Activated CD8-positive, alpha-beta memory T cell treated with anti-CD3 and anti-CD28 coated beads, Interleukin-2, amount 10 ng/mL, durations not matched to agents 7 days and 5 days (primary cell): ENCODE measurements at regions not wholly inside any gene's neighbourhood (a gene's known extent, or its start where the extent isn't known, plus 50 kb on each side); places are given as distances from the start of the nearest gene placed in this dataset.

Source experiments
- ATAC-seq: fragments of 150-1000 bp; cut with Tn5 transposase; one replicate; pipeline ENCODE4 v1.10.0; 2021; ENCODE audit warnings: moderate library complexity
- CTCF ChIA-PET: fragments of 350-600 bp; sonication (Branson Sonifier 250); formaldehyde crosslinking; loops from one replicate; lab custom pipeline; 2021; ENCODE audit warnings: antibody characterized with exemption; lab: Charles Lee
- DNase-seq: peaks from one replicate; pipeline ENCODE4 v3.0.0-alpha.2; 2020
- H3K27ac Mint-ChIP-seq: one replicate; pipeline ENCODE4 v1.8.0; 2021; ENCODE audit warnings: mild to moderate bottlenecking, mixed read lengths
- H3K27me3 Mint-ChIP-seq: one replicate; pipeline ENCODE4 v1.8.0; 2021; ENCODE audit warnings: mixed read lengths
- H3K36me3 Mint-ChIP-seq: one replicate; pipeline ENCODE4 v1.8.0; 2021; ENCODE audit warnings: mild to moderate bottlenecking, mixed read lengths
- H3K4me1 Mint-ChIP-seq: one replicate; pipeline ENCODE4 v1.8.0; 2021; ENCODE audit warnings: mixed read lengths
- H3K4me3 Mint-ChIP-seq: one replicate; pipeline ENCODE4 v1.8.0; 2021; ENCODE audit warnings: mild to moderate bottlenecking, moderate library complexity, mixed read lengths
- H3K9me3 Mint-ChIP-seq: one replicate; pipeline ENCODE4 v1.8.0; 2022; ENCODE audit warnings: low read depth, mixed read lengths

DNA sequence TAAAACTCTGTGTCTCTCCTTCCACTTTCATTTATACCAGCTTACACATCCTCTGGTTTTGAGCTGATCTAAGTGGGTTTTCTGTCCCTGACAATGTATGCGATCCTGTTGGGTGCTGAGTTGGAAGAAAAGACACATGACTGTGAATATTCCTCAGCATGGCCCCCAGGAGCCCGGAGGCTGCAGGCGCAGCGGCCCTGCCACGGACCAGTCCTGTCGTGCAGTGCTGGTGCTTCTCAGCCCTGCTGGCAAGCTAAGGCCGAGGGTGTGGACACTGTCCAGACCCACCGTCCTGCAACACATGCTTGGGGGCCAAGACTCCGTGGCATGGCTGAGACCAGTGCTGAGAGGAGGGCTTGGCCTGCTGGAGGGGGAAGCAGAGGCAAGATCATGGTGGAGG lies 328.9 kb upstream of the IRX2 start:
- CTCF ChIA-PET, result no interaction called here
- Mint-ChIP-seq H3K36me3 (peaks cover 3% of the 10 kb centered on the region), H3K4me3 (no peak overlapping the region), H3K9me3 (peaks cover 15% of the 10 kb centered on the region), H3K27me3 (no peaks in the 10 kb centered on the region), H3K27ac (no peak overlapping the region), H3K4me1 (no peaks in the 10 kb centered on the region)
- no peak for DNase-seq
- no peak for ATAC-seq

GRCh38 chr5:3077684-3078083 lies 326.2 kb upstream of the IRX2 start:
- Mint-ChIP-seq H3K27me3 (no peaks in the 10 kb centered on the region), H3K27ac (no peak overlapping the region), H3K9me3 (peaks cover 18% of the 10 kb centered on the region), H3K4me3 (no peak overlapping the region), H3K36me3 (peaks cover 3% of the 10 kb centered on the region), H3K4me1 (no peaks in the 10 kb centered on the region)
- ATAC-seq (no peak), DNase-seq (no peak)
- CTCF ChIA-PET, result no interaction called here

- Mint-ChIP-seq H3K4me3 (no peak overlapping the region), H3K4me1 (no peaks in the 10 kb centered on the region), H3K36me3 (peaks cover 3% of the 10 kb centered on the region), H3K27ac (no peak overlapping the region), H3K9me3 (peaks cover 21% of the 10 kb centered on the region), H3K27me3 (no peaks in the 10 kb centered on the region)
- DNase-seq (no peak), ATAC-seq (no peak)
- CTCF ChIA-PET, result no interaction called here
These were observed 323.8 kb upstream of the IRX2 start for GRCh38 chr5:3075309-3075708.

- H3K27ac Mint-ChIP-seq, result no peak overlapping the region
These were observed 316.9 kb upstream of the IRX2 start for GRCh38 chr5:3068401-3068800.

DNA sequence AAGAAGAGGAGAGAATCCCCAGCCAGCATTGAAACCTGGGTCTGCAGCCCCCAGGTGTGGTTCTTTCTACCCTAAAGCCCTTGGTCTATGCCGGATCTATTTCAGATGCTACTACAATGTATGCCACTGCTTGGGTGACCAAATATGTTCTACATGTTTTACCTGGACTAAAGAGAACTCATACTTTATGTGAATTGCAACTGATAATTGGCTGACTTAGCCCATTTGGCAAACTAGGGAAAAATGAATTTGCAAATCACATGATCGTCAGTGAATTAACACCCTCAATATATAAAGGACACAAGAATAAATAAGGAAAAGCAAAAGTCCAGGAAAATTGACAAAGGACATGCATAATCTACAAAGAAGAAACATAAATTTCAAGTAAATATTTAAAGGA lies 308.8 kb upstream of the IRX2 start:
- H3K4me3 Mint-ChIP-seq, result no peak overlapping the region
- CTCF ChIA-PET, result no interaction called here
- H3K9me3 Mint-ChIP-seq, result peaks cover 6% of the 10 kb centered on the region
- DNase-seq (no peak), ATAC-seq (no peak)
- H3K27ac Mint-ChIP-seq, result no peak overlapping the region
- no peaks in the 10 kb centered on the region for H3K27me3 Mint-ChIP-seq
- no peaks in the 10 kb centered on the region for H3K4me1 Mint-ChIP-seq
- no peaks in the 10 kb centered on the region for H3K36me3 Mint-ChIP-seq

More at GRCh38 chr5:3068401-3068800, 316.9 kb upstream of the IRX2 start:
- no peaks in the 10 kb centered on the region for H3K27me3 Mint-ChIP-seq
- no peak for ATAC-seq
- H3K36me3 Mint-ChIP-seq, result no peaks in the 10 kb centered on the region
- CTCF ChIA-PET, result no interaction called here
- H3K4me1 Mint-ChIP-seq, result no peaks in the 10 kb centered on the region
- peaks cover 18% of the 10 kb centered on the region for H3K9me3 Mint-ChIP-seq
- no peak for DNase-seq
- H3K4me3 Mint-ChIP-seq, result no peak overlapping the region

DNA sequence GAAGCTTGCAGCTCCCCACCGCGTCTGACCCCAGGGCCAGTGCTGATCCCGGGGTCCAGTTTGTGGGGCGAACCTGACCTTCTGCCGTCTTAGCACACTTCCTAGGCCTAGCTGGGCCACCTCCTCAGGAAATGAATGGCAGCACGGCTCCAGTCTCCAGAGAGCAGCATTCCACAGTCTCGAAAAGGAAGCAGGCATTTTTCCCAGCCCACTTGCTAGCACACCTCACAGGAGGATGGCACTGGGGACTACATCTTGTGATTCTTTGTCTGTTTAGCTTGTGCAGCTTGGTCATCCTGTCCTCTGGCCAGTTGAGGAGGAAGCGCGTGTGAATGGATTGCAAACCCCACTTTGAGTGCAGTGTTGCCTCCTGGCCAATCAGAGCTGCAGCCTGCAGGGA lies 308.0 kb upstream of the IRX2 start:
- Mint-ChIP-seq H3K27me3 (no peaks in the 10 kb centered on the region), H3K9me3 (peaks cover 6% of the 10 kb centered on the region), H3K4me1 (no peaks in the 10 kb centered on the region), H3K4me3 (no peak overlapping the region), H3K36me3 (no peaks in the 10 kb centered on the region), H3K27ac (no peak overlapping the region)
- DNase-seq (no peak), ATAC-seq (no peak)
- CTCF ChIA-PET, result no interaction called here

- CTCF ChIA-PET, result no interaction called here
- ATAC-seq, result no peak
- Mint-ChIP-seq H3K27me3 (no peaks in the 10 kb centered on the region), H3K9me3 (peaks cover 7% of the 10 kb centered on the region), H3K27ac (no peak overlapping the region), H3K4me3 (no peak overlapping the region), H3K36me3 (no peaks in the 10 kb centered on the region), H3K4me1 (no peaks in the 10 kb centered on the region)
- no peak for DNase-seq
These were observed 307.5 kb upstream of the IRX2 start for GRCh38 chr5:3058942-3059341.

DNA sequence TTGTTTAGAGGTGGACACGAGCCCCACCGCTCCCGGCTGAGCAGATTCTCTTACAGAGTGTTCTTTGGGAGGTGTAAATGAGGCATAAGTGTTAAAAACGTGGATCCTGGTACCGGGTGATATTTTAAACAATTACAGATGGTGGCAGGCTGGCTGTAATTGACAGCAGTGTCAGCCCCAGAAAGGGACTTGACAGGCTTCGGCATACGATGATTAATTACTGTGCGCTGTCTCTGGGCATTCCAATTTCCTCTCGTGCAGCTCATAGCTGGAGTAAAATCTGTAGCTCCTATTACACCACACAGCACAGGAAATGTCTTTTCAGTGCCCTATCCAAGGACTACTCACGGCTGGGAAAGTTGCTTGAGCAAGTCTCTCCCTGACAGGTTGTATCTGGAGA lies 305.4 kb upstream of the IRX2 start:
- Mint-ChIP-seq H3K9me3 (peaks cover 7% of the 10 kb centered on the region), H3K4me1 (no peaks in the 10 kb centered on the region), H3K36me3 (no peaks in the 10 kb centered on the region), H3K4me3 (no peak overlapping the region), H3K27ac (no peak overlapping the region), H3K27me3 (no peaks in the 10 kb centered on the region)
- ATAC-seq (no peak), DNase-seq (no peak)
- CTCF ChIA-PET, result no interaction called here

DNA sequence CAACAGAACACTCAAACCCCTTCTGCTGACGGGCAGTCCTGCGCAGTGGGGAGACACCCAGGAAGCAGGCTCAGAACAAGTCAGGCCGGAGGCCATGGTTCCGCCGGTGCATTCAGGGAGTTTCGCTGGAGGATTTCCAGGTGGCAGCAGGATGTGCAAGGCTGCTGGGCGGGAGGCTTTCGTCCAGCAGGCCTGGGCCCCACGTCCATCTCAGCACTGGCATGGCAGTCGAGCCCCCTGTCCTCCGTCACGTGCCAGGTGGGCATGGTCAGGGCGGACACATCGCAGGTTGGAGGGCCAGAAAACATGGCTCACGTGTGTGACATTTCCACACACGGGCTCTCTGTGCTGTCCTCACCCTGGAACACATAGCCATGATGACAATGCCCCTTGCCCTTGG lies 299.9 kb upstream of the IRX2 start:
- H3K9me3 Mint-ChIP-seq, result peaks cover 13% of the 10 kb centered on the region
- H3K27me3 Mint-ChIP-seq, result no peaks in the 10 kb centered on the region
- H3K4me1 Mint-ChIP-seq, result no peaks in the 10 kb centered on the region
- no peak for ATAC-seq
- CTCF ChIA-PET, result no interaction called here
- no peaks in the 10 kb centered on the region for H3K36me3 Mint-ChIP-seq
- H3K27ac Mint-ChIP-seq, result no peak overlapping the region
- no peak overlapping the region for H3K4me3 Mint-ChIP-seq
- no peak for DNase-seq

DNA sequence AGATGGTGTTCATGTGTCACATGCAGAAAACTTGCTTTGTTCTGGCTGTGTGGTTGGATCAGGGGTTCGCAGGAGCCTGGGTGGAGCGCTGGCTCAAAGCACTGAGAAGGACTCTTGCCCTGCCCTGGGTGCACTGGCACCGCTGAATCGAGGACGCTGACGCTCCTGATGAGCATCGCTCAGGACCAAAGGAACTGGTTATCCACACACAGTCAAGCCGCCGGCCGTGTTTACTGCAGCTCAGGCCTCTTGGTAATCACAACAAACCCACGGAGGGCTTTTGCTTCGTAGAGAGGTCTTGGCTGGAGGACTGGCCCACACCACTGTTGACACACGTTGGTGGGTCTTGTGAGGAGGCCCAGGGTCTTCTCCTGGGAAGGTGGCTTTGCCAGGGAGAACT lies 299.4 kb upstream of the IRX2 start:
- Mint-ChIP-seq H3K36me3 (no peaks in the 10 kb centered on the region), H3K27me3 (no peaks in the 10 kb centered on the region), H3K4me1 (no peaks in the 10 kb centered on the region), H3K4me3 (no peak overlapping the region), H3K9me3 (peaks cover 13% of the 10 kb centered on the region), H3K27ac (no peak overlapping the region)
- ATAC-seq, result no peak
- CTCF ChIA-PET, result no interaction called here
- DNase-seq, result no peak

GRCh38 chr5:3049261-3049660 lies 297.8 kb upstream of the IRX2 start:
- Mint-ChIP-seq H3K4me1 (no peaks in the 10 kb centered on the region), H3K4me3 (no peak overlapping the region), H3K27me3 (no peaks in the 10 kb centered on the region), H3K9me3 (peaks cover 16% of the 10 kb centered on the region), H3K27ac (no peak overlapping the region), H3K36me3 (no peaks in the 10 kb centered on the region)
- DNase-seq (no peak), ATAC-seq (no peak)
- CTCF ChIA-PET, result no interaction called here

DNA sequence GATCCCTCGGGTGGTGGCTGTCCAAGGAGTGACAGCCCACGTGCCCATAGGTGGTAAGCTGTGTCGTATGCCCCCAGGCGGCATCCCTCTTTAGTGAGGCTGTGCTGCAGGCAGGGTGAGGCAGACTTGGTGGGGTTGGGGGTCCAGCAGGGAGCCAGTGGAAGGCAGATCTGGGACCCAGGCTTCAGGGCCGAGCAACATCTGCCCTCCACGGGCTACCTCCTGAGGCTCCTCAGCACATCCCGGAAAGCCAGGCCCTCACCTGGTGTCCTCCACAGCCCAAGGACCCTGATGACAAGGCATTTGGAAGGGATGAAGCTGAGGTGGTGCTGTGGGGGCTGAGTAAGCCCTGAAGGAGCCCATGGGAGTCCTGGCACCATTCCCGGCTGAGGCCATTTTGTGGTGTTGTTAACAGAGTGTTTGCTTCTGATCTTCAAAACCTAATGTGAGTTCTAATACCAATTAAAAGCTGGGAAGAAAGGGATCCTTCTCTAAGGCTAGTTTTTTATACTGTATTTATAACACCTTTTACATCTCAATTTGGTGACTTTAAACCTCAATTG lies 295.8 kb upstream of the IRX2 start:
- no peaks in the 10 kb centered on the region for H3K27me3 Mint-ChIP-seq
- ATAC-seq (no peak), DNase-seq (no peak)
- CTCF ChIA-PET, result no interaction called here
- no peaks in the 10 kb centered on the region for H3K36me3 Mint-ChIP-seq
- no peak overlapping the region for H3K27ac Mint-ChIP-seq
- peaks cover 20% of the 10 kb centered on the region for H3K9me3 Mint-ChIP-seq
- H3K4me3 Mint-ChIP-seq, result no peak overlapping the region
- no peaks in the 10 kb centered on the region for H3K4me1 Mint-ChIP-seq

DNA sequence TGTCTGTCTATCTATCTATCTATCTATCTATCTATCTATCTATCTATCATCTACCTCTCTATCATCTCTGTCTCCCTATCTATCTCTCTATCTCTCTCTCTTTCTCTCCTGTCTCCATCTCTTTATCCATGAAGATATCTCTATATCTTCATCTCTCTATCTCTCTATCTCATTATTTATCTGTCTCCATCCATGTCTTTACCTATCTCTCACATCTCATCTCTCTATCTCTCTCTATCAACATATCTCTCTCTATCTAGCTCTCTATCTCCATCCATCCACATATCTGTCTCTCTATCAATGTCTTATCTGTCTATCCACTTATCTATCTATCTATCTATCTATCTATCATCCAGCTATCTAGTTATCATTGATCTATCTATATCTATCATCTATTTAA lies 292.1 kb upstream of the IRX2 start:
- CTCF ChIA-PET, result no interaction called here

GRCh38 chr5:3041001-3041400 lies 289.5 kb upstream of the IRX2 start:
- CTCF ChIA-PET, result no interaction called here
- H3K9me3 Mint-ChIP-seq, result peaks cover 11% of the 10 kb centered on the region
- ATAC-seq, result no peak
- no peaks in the 10 kb centered on the region for H3K27me3 Mint-ChIP-seq
- no peaks in the 10 kb centered on the region for H3K4me1 Mint-ChIP-seq
- no peak overlapping the region for H3K27ac Mint-ChIP-seq
- no peaks in the 10 kb centered on the region for H3K36me3 Mint-ChIP-seq
- DNase-seq, result no peak
- H3K4me3 Mint-ChIP-seq, result no peak overlapping the region

More for the DNA sequence above, 292.1 kb upstream of the IRX2 start:
- no peaks in the 10 kb centered on the region for H3K36me3 Mint-ChIP-seq
- peaks cover 16% of the 10 kb centered on the region for H3K9me3 Mint-ChIP-seq
- H3K4me3 Mint-ChIP-seq, result no peak overlapping the region
- ATAC-seq (no peak), DNase-seq (no peak)
- no peaks in the 10 kb centered on the region for H3K27me3 Mint-ChIP-seq
- no peak overlapping the region for H3K27ac Mint-ChIP-seq
- H3K4me1 Mint-ChIP-seq, result no peaks in the 10 kb centered on the region
